ENCODE measurements at regions not wholly inside any gene's neighbourhood (a gene's known extent, or its start where the extent isn't known, plus 50 kb on each side); places are given as distances from the start of the nearest gene placed in this dataset.
A peak's percentile ranks its signal among the peaks of the same experiment; 100 is the strongest.

DNA sequence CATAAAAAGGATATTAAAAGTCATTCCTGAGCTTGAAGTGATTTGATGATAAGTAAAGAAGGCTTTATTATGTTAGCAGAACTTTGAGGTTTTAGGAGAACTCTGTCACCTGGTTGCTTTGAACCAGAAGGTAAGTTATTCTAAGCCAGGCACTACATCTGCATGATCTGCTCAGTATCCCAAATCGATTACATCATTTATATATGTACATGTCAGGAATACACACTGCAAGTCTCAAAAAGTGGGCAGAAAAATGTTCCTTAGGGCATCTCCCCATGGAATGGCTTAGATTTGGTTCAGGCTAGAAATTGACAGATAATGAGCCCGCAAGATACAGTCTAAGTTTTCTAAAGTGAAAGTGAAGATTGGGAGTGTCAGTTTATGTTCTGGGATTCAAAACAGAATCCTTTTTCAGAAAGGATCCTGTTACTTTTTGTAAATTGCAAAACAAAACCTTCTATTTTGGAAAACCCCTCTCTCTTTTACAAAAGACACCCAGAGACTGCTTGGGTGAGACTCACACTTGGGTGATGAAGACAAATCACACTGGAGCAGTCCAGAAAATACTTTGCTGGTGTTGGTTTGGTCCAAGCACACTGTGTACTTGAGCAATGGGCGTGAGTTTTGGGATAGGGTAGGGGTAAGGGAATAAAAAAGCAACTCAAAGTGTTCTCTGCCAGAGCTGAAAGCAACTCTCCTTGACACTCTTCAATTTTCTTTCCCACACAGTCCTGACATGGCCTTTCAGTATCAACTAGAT is 114.5 kb downstream of the FOXD1 start:
- TF ChIP-seq, protein P1, sequence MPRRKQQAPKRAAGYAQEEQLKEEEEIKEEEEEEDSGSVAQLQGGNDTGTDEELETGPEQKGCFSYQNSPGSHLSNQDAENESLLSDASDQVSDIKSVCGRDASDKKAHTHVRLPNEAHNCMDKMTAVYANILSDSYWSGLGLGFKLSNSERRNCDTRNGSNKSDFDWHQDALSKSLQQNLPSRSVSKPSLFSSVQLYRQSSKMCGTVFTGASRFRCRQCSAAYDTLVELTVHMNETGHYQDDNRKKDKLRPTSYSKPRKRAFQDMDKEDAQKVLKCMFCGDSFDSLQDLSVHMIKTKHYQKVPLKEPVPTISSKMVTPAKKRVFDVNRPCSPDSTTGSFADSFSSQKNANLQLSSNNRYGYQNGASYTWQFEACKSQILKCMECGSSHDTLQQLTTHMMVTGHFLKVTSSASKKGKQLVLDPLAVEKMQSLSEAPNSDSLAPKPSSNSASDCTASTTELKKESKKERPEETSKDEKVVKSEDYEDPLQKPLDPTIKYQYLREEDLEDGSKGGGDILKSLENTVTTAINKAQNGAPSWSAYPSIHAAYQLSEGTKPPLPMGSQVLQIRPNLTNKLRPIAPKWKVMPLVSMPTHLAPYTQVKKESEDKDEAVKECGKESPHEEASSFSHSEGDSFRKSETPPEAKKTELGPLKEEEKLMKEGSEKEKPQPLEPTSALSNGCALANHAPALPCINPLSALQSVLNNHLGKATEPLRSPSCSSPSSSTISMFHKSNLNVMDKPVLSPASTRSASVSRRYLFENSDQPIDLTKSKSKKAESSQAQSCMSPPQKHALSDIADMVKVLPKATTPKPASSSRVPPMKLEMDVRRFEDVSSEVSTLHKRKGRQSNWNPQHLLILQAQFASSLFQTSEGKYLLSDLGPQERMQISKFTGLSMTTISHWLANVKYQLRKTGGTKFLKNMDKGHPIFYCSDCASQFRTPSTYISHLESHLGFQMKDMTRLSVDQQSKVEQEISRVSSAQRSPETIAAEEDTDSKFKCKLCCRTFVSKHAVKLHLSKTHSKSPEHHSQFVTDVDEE (CRISPR knock-in tag; IDR thresholded peaks at IDR 0.05): no peak
- no peak for TF ChIP-seq ZFP30 (CRISPR knock-in tag; IDR thresholded peaks at IDR 0.05)
- no peak for TF ChIP-seq SNAI2 (CRISPR knock-in tag; IDR thresholded peaks at IDR 0.05)
- no peak for TF ChIP-seq ISL1 (CRISPR knock-in tag; IDR thresholded peaks at IDR 0.05)
- no peak for TF ChIP-seq BACH2 (CRISPR knock-in tag; IDR thresholded peaks at IDR 0.05; ENCODE audit: borderline replicate concordance)
- TF ChIP-seq GLIS3 (CRISPR knock-in tag; IDR thresholded peaks at IDR 0.05): no peak
- TF ChIP-seq CSDC2 (CRISPR knock-in tag; IDR thresholded peaks at IDR 0.05): no peak
- TF ChIP-seq, protein P2, sequence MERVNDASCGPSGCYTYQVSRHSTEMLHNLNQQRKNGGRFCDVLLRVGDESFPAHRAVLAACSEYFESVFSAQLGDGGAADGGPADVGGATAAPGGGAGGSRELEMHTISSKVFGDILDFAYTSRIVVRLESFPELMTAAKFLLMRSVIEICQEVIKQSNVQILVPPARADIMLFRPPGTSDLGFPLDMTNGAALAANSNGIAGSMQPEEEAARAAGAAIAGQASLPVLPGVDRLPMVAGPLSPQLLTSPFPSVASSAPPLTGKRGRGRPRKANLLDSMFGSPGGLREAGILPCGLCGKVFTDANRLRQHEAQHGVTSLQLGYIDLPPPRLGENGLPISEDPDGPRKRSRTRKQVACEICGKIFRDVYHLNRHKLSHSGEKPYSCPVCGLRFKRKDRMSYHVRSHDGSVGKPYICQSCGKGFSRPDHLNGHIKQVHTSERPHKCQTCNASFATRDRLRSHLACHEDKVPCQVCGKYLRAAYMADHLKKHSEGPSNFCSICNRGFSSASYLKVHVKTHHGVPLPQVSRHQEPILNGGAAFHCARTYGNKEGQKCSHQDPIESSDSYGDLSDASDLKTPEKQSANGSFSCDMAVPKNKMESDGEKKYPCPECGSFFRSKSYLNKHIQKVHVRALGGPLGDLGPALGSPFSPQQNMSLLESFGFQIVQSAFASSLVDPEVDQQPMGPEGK (CRISPR knock-in tag; IDR thresholded peaks at IDR 0.05; ENCODE audit: borderline replicate concordance): no peak
- TF ChIP-seq ESRRG (CRISPR knock-in tag; IDR thresholded peaks at IDR 0.05): no peak
- TF ChIP-seq ZNF70 (CRISPR knock-in tag; IDR thresholded peaks at IDR 0.05): no peak
- no peak for TF ChIP-seq CREB5 (CRISPR knock-in tag; IDR thresholded peaks at IDR 0.05; ENCODE audit: low read depth)
- no peak for TF ChIP-seq ZFP3 (CRISPR knock-in tag; IDR thresholded peaks at IDR 0.05)
- TF ChIP-seq RARB (CRISPR knock-in tag; IDR thresholded peaks at IDR 0.05): no peak
- TF ChIP-seq ZC3H10 (CRISPR knock-in tag; IDR thresholded peaks at IDR 0.05): no peak
- ATAC-seq: peak; percentile 65

DNA sequence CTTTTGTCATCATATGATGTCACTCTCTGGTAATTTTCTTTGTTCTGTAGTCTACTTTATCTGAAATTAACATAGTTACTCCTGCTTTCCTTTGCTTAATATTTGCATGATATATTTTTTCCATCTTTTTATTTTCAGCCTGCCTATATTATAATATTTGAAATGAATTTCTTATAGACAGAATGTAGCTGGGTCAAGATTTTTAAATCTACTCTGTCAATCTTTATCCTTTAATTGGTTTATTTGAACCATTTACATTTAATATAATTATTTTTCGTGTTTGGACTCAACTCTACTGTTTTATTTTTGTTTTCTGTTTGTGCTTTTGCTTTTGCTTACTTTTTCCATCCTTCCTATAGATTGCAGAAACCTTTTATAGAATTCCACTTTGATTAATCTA is 118.0 kb downstream of the FOXD1 start:
- no peak for ATAC-seq
- TF ChIP-seq ISL1 (CRISPR knock-in tag; IDR thresholded peaks at IDR 0.05): no peak
- TF ChIP-seq CSDC2 (CRISPR knock-in tag; IDR thresholded peaks at IDR 0.05): no peak
- no peak for TF ChIP-seq CREB5 (CRISPR knock-in tag; IDR thresholded peaks at IDR 0.05; ENCODE audit: low read depth)
- no peak for TF ChIP-seq CSRNP3 (CRISPR knock-in tag; IDR thresholded peaks at IDR 0.05)
- no peak for TF ChIP-seq GLIS3 (CRISPR knock-in tag; IDR thresholded peaks at IDR 0.05)
- no peak for TF ChIP-seq ZFP30 (CRISPR knock-in tag; IDR thresholded peaks at IDR 0.05)
- no peak for TF ChIP-seq TOX (CRISPR knock-in tag; IDR thresholded peaks at IDR 0.05; ENCODE audit: borderline replicate concordance)
- no peak for TF ChIP-seq SNAI2 (CRISPR knock-in tag; IDR thresholded peaks at IDR 0.05)
- no peak for TF ChIP-seq ZNF70 (CRISPR knock-in tag; IDR thresholded peaks at IDR 0.05)
- no peak for TF ChIP-seq ZNF565 (CRISPR knock-in tag; conservative IDR thresholded peaks at IDR 0.05; ENCODE audit: low read depth)
- TF ChIP-seq RARB (CRISPR knock-in tag; IDR thresholded peaks at IDR 0.05): no peak
- no peak for TF ChIP-seq POU6F1 (CRISPR knock-in tag; IDR thresholded peaks at IDR 0.05; ENCODE audit: borderline replicate concordance, low read depth)
- no peak for TF ChIP-seq ARNTL (CRISPR knock-in tag; IDR thresholded peaks at IDR 0.05; ENCODE audit: borderline replicate concordance, low read depth)
- no peak for TF ChIP-seq ZFP3 (CRISPR knock-in tag; IDR thresholded peaks at IDR 0.05)
- no peak for TF ChIP-seq ZNF8 (CRISPR knock-in tag; IDR thresholded peaks at IDR 0.05)
- TF ChIP-seq ESRRG (CRISPR knock-in tag; IDR thresholded peaks at IDR 0.05): no peak
